Tibial nerve (tissue), 4 donors: ENCODE measurements at regions not wholly inside any gene's neighbourhood (a gene's known extent, or its start where the extent isn't known, plus 50 kb on each side); places are given as distances from the start of the nearest gene placed in this dataset.

ENCODE experiments used
- DNase-seq, 2 donors: peaks; one replicate each; pipeline ENCODE4 v3.0.0-alpha.2; 2019; ENCODE audit warnings: low spot score in 2 of 2
- H3K27ac ChIP-seq, 4 donors: fragments of 200-600 bp; sonication (generic) in 3 of 4; one replicate each; pipeline ENCODE4 v1.5.1; 2017 to 2019; ENCODE audit warnings: mild to moderate bottlenecking in 1 of 4
- H3K27me3 ChIP-seq, 2 donors: fragments of 200-600 bp; sonication (generic) in 1 of 2; one replicate each; pipeline versions ENCODE4 v1.5.1 to v1.6.0; 2017 to 2019
- H3K36me3 ChIP-seq, 3 donors: fragments of 200-600 bp; sonication (generic); one replicate each; pipeline ENCODE4 v1.5.1; 2018 to 2019
- H3K4me1 ChIP-seq, 4 donors: fragments of 200-600 bp; sonication (generic) in 3 of 4; one replicate each; pipeline ENCODE4 v1.5.1; 2017 to 2019
- H3K4me3 ChIP-seq, 4 donors: fragments of 200-600 bp; sonication (generic) in 3 of 4; one replicate each; pipeline ENCODE4 v1.5.1; 2017 to 2019; ENCODE audit warnings: mild to moderate bottlenecking in 1 of 4, moderate library complexity in 1 of 4
- H3K9me3 ChIP-seq, 4 donors: fragments of 200-600 bp; sonication (generic) in 3 of 4; one replicate each; pipeline ENCODE4 v1.5.1; 2017 to 2019
- EP300 ChIP-seq, 2 donors: sonication (generic); formaldehyde crosslinking; IDR thresholded peaks; one replicate each; pipeline ENCODE4 v1.6.1; 2017; ENCODE audit warnings: antibody characterized with exemption in 2 of 2, mild to moderate bottlenecking in 1 of 2
- POLR2A ChIP-seq, 2 donors: fragments of 450-650 bp; IDR thresholded peaks; one replicate each; pipeline ENCODE4 v1.6.1; 2017; ENCODE audit warnings: antibody characterized with exemption in 2 of 2, mild to moderate bottlenecking in 2 of 2, moderate library complexity in 2 of 2
- WGBS, 2 donors: methylation state at CpG; one replicate each; pipeline ENCODE4 v1.1.5; 2018; 5-methylcytosine and 5-hydroxymethylcytosine counted together
- TF ChIP-seq, protein P1 (sequence below), 5 experiments: fragments of 200-600 bp in 3 of 5; fragments of 450-650 bp in 2 of 5; sonication (generic) in 3 of 5; IDR thresholded peaks; one replicate each; pipeline ENCODE4 v1.5.1; 2016 to 2019; ENCODE audit warnings: antibody characterized with exemption in 5 of 5, mild to moderate bottlenecking in 3 of 5, moderate library complexity in 2 of 5

DNA sequence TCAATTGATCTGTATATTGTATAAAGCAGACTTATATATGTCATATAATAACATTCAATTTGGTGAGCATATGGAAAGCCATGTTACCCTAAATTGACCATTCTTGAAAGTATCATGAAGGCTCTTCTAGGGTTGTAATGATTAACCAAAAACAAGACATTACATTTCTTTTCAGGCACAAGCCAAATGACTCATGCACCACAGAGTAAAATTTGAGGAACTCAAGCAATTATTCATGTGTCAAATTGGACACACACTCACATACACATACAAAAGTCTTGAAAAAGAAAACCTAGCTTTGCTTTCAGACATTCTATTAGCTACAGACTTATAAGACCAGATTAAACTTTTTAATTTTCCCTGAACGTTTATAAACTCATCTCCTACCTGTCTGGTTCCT, 146.5 kb upstream of the PCDH18 start:
- Histone ChIP-seq H3K27me3 (no peaks in the 10 kb centered on the region), H3K4me3 (no peak overlapping the region), H3K36me3 (no peaks in the 10 kb centered on the region), H3K9me3 (no peaks in the 10 kb centered on the region), H3K4me1 (no peaks in the 10 kb centered on the region), H3K27ac (no peak overlapping the region)
- WGBS, 2 donors, result 76 to 80% methylated on average over 1 of the region's 1 CpG
- TF ChIP-seq, protein P1, sequence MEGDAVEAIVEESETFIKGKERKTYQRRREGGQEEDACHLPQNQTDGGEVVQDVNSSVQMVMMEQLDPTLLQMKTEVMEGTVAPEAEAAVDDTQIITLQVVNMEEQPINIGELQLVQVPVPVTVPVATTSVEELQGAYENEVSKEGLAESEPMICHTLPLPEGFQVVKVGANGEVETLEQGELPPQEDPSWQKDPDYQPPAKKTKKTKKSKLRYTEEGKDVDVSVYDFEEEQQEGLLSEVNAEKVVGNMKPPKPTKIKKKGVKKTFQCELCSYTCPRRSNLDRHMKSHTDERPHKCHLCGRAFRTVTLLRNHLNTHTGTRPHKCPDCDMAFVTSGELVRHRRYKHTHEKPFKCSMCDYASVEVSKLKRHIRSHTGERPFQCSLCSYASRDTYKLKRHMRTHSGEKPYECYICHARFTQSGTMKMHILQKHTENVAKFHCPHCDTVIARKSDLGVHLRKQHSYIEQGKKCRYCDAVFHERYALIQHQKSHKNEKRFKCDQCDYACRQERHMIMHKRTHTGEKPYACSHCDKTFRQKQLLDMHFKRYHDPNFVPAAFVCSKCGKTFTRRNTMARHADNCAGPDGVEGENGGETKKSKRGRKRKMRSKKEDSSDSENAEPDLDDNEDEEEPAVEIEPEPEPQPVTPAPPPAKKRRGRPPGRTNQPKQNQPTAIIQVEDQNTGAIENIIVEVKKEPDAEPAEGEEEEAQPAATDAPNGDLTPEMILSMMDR (IDR thresholded peaks at IDR 0.05), result no peak
- TF ChIP-seq POLR2A (IDR thresholded peaks at IDR 0.05) (no peak), EP300 (IDR thresholded peaks at IDR 0.05) (no peak)
- DNase-seq, result no peak

DNA sequence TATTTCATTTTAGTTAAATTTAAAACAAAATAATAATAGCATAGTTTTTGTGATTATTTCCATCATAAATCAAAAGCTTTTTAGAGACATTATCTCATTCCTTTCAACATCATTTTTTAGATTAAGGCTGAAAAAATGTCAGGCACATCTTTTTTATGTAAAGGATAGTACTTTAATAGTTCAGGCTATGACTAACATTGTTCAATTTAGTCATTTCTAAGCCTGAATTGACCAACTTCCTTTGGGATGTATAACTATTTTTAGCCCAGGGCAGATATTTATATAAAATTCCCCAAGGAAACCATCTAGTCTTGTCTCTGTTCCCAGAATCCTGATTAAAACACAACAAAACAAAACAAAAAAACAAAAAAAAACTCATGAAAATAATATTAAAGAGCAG, 145.6 kb upstream of the PCDH18 start:
- Histone ChIP-seq H3K9me3 (no peaks in the 10 kb centered on the region), H3K27ac (no peak overlapping the region), H3K36me3 (no peaks in the 10 kb centered on the region), H3K27me3 (no peaks in the 10 kb centered on the region), H3K4me3 (no peak overlapping the region), H3K4me1 (no peaks in the 10 kb centered on the region)
- DNase-seq, result no peak
- no peak for TF ChIP-seq EP300 (IDR thresholded peaks at IDR 0.05)
- TF ChIP-seq POLR2A (IDR thresholded peaks at IDR 0.05), result no peak
- TF ChIP-seq, protein P1 (IDR thresholded peaks at IDR 0.05), result no peak

DNA sequence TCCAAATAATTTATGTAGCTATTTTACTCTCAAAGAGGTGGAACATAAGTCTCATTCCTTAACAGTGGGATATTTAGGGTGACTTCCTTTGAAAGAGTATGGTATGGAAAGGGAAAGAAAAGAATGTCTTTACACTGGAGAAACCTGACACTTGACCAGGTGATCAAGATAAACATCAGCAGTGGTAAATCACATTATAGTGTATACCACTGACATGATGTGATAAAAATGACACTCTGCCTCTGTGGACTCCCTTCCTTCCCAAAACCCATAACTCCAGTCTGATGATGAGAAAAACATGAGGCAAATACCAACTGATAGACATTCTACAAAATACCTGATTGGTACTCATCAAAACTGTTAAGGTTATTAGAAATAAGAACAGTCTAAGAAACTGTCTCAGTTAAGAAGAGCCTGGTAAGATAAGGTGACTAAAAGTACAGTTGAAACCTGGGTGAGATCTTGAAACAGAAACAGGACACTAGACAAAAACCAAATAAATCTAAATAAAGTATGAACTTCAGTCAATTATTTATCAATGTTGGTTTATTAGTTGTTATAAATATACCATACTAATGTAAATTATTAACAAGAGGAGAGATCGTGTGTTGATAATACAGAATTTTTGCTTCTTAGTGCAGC, 144.2 kb upstream of the PCDH18 start:
- 90 to 97% methylated on average over 1 of the region's 1 CpG for WGBS, 2 donors
- TF ChIP-seq EP300 (IDR thresholded peaks at IDR 0.05), result no peak
- TF ChIP-seq, protein P1 (IDR thresholded peaks at IDR 0.05), result no peak
- no peak for TF ChIP-seq POLR2A (IDR thresholded peaks at IDR 0.05)
- H3K4me3 ChIP-seq, result no peak overlapping the region
- H3K27me3 ChIP-seq, result no peaks in the 10 kb centered on the region
- no peaks in the 10 kb centered on the region for H3K36me3 ChIP-seq
- no peak overlapping the region for H3K27ac ChIP-seq
- no peak for DNase-seq
- no peaks in the 10 kb centered on the region for H3K9me3 ChIP-seq
- no peaks in the 10 kb centered on the region for H3K4me1 ChIP-seq

DNA sequence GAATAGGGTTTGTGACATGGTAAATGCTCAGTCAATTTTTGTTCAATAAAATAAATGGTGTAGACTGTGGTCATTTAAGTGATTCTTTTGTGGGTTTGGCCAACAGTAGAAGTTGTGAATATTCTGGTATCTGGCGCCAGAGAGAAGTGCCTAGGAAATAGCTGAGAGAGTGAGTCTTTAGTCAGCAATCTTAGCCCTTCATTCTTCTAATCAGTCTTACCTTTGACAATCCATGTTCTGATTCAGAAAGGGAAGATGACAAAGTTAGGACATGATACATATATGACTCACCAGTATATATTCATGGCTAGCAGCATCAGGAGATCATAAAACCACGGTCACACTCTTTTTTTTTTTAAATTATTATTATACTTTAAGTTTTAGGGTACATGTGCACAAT, 141.8 kb upstream of the PCDH18 start:
- no peak for TF ChIP-seq EP300 (IDR thresholded peaks at IDR 0.05)
- TF ChIP-seq, protein P1 (IDR thresholded peaks at IDR 0.05), result no peak
- no peak for TF ChIP-seq POLR2A (IDR thresholded peaks at IDR 0.05)
- Histone ChIP-seq H3K9me3 (no peaks in the 10 kb centered on the region), H3K27ac (no peak overlapping the region), H3K27me3 (no peaks in the 10 kb centered on the region), H3K36me3 (no peaks in the 10 kb centered on the region), H3K4me1 (no peaks in the 10 kb centered on the region), H3K4me3 (no peak overlapping the region)
- WGBS, 2 donors, result 86 to 87% methylated on average over 2 of the region's 2 CpGs
- DNase-seq, result no peak

DNA sequence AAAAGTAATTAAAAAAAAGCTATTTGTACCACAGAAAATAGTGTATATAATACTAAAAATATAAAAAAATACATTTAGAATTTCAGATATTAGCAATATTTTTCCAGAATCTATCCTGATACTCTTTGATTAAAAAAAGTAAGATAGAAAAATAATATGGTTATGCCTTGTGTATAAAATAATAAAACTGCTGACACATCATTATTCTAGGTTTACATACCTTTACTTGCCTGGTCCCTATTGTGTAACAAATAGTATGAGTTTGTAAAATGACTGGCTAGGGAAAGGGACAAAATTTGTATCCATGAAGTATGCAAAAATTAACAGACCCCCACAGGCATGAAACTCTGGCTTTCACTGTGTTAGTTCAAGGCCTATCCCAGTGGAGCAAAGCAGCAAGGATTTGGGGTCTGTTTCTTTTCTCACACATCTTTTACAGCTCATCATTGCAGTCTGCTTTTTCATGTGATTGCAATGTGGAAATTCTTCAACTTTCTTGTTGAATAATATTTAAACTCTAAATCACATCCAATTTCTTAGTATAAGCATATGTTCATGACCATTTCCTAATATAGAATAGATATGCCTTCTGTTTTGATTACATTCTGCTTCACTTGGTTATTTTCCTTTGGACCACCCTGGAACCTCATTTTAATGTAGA, 136.7 kb upstream of the PCDH18 start:
- Histone ChIP-seq H3K36me3 (no peaks in the 10 kb centered on the region), H3K9me3 (no peaks in the 10 kb centered on the region), H3K27ac (no peak overlapping the region), H3K4me1 (peaks cover 0 to 4% (median 0%) of the 10 kb centered on the region in 4 donors), H3K27me3 (no peaks in the 10 kb centered on the region), H3K4me3 (no peak overlapping the region)
- TF ChIP-seq, protein P1 (IDR thresholded peaks at IDR 0.05), result no peak
- TF ChIP-seq EP300 (IDR thresholded peaks at IDR 0.05), result no peak
- no peak for TF ChIP-seq POLR2A (IDR thresholded peaks at IDR 0.05)
- DNase-seq, result no peak
